Transverse colon (tissue), 4 donors: ENCODE measurements at regions not wholly inside any gene's neighbourhood (a gene's known extent, or its start where the extent isn't known, plus 50 kb on each side); places are given as distances from the start of the nearest gene placed in this dataset.

Source experiments
- CTCF ChIP-seq, 5 experiments: fragments of 200-600 bp in 3 of 5; fragments of 450-650 bp in 2 of 5; sonication (generic) in 3 of 5; IDR thresholded peaks; 1 replicate in 2 of 5; 2 replicates in 3 of 5; pipeline ENCODE4 v1.5.1; 2016 to 2017; ENCODE audit warnings: antibody characterized with exemption in 5 of 5, inconsistent platforms in 3 of 5, mild to moderate bottlenecking in 2 of 5, moderate library complexity in 1 of 5
- POLR2A ChIP-seq: fragments of 450-650 bp; IDR thresholded peaks from one replicate; pipeline ENCODE4 v1.6.1; 2016; ENCODE audit warnings: antibody characterized with exemption, mild to moderate bottlenecking, moderate library complexity
- POLR2AphosphoS5 ChIP-seq, 3 donors: sonication (generic); formaldehyde crosslinking; IDR thresholded peaks; one replicate each; pipeline ENCODE4 v1.6.1; 2016; ENCODE audit warnings: antibody characterized with exemption in 3 of 3

GRCh38 chr22:47806894-47807293 lies 1044.4 kb downstream of the TBC1D22A start:
- TF ChIP-seq POLR2A (no peak), CTCF (IDR thresholded peaks at IDR 0.05) (no peak), POLR2AphosphoS5 (IDR thresholded peaks at IDR 0.05) (no peak)
